Activated naive CD4-positive, alpha-beta T cell treated with anti-CD3 and anti-CD28 coated beads, Interleukin-2, amount 50 U/mL, for 72 hours (primary cell): ENCODE measurements at regions not wholly inside any gene's neighbourhood (a gene's known extent, or its start where the extent isn't known, plus 50 kb on each side); places are given as distances from the start of the nearest gene placed in this dataset.
"Not testable (repeated sequence)": the region's sequence is repeated elsewhere in the genome, so short reads cannot be mapped to it uniquely, and the experiment has no call there.

Source experiments
- ATAC-seq, 2 donors: fragments of 150-1000 bp; cut with Tn5 transposase; 2 replicates each; pipeline ENCODE4 v1.10.0; 2021; ENCODE audit warnings: mild to moderate bottlenecking in 2 of 2, moderate library complexity in 2 of 2
- DNase-seq, 2 donors: peaks; one replicate each; pipeline ENCODE4 v3.0.0; 2021 to 2022; ENCODE audit warnings: low spot score in 2 of 2
- H3K27ac Mint-ChIP-seq, 2 donors: one replicate each; pipeline ENCODE4 v1.8.0; 2022; ENCODE audit warnings: mild to moderate bottlenecking in 2 of 2, mixed read lengths in 2 of 2
- H3K36me3 Mint-ChIP-seq, 2 donors: one replicate each; pipeline ENCODE4 v1.8.0; 2022; ENCODE audit warnings: mixed read lengths in 2 of 2
- H3K9me3 Mint-ChIP-seq, 2 donors: one replicate each; pipeline ENCODE4 v1.8.0; 2022; ENCODE audit warnings: mixed read lengths in 2 of 2

GRCh38 chr6:28808383-28808782, 115.4 kb downstream of the TRIM27 start:
- ATAC-seq (no peak), DNase-seq (no peak)
- Mint-ChIP-seq H3K9me3 (peaks cover 3 to 26% of the 10 kb centered on the region in 2 donors), H3K27ac (no peak overlapping the region), H3K36me3 (peaks cover 20 to 57% of the 10 kb centered on the region in 2 donors)

DNA sequence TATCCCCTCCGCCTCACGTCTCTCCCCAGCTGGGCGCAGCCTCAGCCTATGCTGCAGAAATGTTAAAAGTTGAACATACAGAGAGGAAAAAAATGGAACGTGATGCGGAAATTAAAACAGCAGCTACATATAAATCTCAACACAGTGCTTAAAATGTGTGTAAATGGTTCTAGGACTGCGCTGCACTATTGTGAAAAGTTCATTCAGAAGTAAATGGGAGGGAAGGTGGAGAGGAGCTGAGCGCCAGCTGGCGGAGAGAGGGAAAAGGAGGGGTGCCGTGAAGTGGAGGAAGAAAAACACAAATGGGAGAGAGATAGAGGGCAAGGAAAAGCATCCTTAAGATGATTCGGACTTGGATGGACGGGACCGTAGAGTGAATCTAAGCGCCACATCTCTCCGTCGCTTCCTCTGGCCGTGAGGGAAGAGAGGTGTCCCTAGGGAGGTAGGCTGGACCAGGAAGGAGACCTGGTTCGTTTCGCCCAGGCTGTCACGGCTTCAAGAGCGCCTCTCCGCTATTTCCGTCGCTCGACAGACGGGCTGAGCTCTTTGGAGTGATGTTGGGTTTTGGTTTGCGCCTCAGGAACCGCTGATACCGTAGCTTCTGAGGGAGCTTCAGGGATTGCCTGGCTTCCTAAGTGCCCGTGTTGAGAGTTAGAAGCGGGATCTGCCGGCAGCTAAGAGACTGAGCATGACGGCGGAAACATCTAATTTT, 113.7 kb downstream of the TRIM27 start:
- peaks cover 28 to 58% of the 10 kb centered on the region in 2 donors for H3K36me3 Mint-ChIP-seq
- DNase-seq (no peak), ATAC-seq (no peak)
- peak overlapping the region in 1 of 2 donors; percentile 22 for H3K27ac Mint-ChIP-seq
- peaks cover 9 to 21% of the 10 kb centered on the region in 2 donors for H3K9me3 Mint-ChIP-seq

DNA sequence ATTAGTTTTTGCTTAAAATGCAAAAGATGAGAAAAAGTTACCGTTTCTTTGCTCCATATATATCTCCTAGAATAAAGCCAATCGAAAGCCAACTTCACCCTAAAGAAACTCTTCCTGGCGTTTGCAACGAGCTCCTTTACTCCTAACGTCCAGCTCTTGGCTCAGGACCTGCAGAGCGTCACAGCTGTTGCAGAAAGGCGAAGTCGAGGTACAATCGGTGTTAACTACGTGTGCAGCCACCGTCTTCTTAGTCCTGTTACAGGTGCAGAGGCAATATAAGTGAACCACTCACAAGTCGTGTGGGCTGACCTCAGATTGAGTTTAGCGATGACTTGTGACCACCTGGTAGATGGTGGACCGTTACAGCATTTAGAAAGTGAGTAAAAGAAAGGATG, 113.1 kb downstream of the TRIM27 start:
- H3K27ac Mint-ChIP-seq, result peak overlapping the region in 1 of 2 donors; percentile 44
- DNase-seq, result no peak
- peaks cover 9 to 21% of the 10 kb centered on the region in 2 donors for H3K9me3 Mint-ChIP-seq
- H3K36me3 Mint-ChIP-seq, result peaks cover 28 to 61% of the 10 kb centered on the region in 2 donors
- no peak for ATAC-seq

- peak overlapping the region in 1 of 2 donors; percentile 79 for H3K27ac Mint-ChIP-seq
Measured at GRCh38 chr6:28811873-28812272, 111.9 kb downstream of the TRIM27 start.

DNA sequence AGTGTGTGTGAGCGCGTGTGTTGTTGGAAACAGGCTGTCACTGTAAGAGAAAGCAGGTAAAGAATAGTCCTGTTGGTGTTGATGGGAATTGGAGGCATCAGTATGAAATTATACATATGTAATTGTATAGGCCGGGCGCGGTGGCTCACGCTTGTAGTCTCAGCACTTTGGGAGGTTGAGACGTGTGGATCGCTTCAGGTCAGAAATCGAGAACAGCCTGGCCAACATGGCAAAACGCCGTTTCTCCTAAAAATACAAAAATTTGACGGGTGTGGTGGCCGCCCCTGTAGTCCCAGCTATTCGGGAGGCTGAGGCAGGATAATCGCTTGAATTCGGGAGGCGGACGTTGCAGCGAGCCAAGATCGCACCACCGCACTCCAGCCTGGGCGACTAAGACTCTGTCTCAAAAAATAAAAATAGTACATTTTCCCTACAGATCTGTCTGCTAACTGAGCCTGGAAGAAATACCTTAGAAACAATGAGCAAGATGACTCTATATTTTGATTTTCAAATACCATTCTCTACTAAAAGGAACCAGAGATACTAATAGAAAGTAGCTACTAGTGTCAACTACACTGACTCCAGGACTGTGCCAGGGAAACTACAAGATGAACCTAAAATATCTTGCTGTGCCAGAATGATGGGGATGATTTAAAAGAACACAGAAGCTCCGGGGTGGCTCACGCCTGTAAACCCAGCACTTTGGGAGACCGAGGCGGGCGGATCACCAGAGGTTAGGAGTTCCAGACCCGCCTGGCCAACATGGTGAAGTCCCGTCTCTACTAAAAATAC, 110.8 kb downstream of the TRIM27 start:
- peaks cover 33 to 73% of the 10 kb centered on the region in 2 donors for H3K36me3 Mint-ChIP-seq
- DNase-seq, result no peak
- no peak for ATAC-seq
- peaks cover 10 to 21% of the 10 kb centered on the region in 2 donors for H3K9me3 Mint-ChIP-seq
- H3K27ac Mint-ChIP-seq, result peak overlapping the region in 1 of 2 donors; percentile 85

More at GRCh38 chr6:28811873-28812272, 111.9 kb downstream of the TRIM27 start:
- no peak for DNase-seq
- Mint-ChIP-seq H3K36me3 (peaks cover 33 to 70% of the 10 kb centered on the region in 2 donors), H3K9me3 (peaks cover 9 to 21% of the 10 kb centered on the region in 2 donors)
- peak in 1 of 2 donors; percentile 55 for ATAC-seq

DNA sequence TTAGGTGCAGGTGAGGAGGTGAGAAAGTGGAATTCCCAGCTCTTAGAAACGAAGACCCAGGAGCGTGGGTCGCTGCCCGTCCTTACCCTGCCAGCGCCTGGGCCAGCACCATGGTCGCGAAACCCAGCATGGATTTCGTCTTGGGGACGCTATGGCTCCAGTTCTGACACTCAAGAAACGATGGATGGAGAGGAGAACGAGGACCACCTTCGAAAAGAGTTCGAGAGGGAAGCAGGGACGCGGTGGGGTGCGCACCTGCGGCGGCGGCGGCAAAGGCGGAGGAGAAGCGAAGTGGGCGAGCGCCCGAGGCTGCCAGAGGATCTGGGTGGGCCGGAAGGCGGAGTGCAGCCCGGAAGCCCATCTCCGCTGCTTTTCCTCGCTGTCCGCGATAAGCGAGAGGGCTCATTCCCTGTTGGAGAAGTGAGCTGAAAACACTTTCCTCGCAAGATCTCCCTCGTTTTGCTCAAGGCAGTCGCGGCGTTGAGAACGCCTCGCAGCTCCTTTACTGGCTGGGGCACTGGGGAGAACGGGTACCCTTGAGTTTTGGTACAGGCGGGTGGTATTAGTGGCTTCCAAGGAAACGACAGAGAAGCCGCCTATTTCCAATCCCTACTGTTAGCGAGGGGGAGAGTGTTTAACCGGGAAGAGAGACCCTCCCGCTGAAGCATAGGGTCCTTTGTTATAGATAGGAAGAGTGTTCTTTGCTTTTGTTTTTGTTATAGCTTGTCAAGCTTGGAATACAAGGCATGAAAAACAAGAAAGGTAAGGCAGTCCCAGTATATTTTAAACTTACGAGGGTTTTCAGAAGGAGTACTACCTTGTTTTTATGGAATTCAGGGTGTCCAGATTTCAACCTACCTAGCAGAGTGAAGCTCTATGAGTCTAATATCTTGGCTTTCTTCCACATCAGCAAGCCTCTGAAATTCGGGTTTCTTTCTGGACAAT, 109.5 kb downstream of the TRIM27 start:
- Mint-ChIP-seq H3K27ac (peak overlapping the region in 1 of 2 donors; percentile 85), H3K9me3 (peaks cover 10 to 17% of the 10 kb centered on the region in 2 donors), H3K36me3 (peaks cover 28 to 66% of the 10 kb centered on the region in 2 donors)
- ATAC-seq (no peak), DNase-seq (no peak)

DNA sequence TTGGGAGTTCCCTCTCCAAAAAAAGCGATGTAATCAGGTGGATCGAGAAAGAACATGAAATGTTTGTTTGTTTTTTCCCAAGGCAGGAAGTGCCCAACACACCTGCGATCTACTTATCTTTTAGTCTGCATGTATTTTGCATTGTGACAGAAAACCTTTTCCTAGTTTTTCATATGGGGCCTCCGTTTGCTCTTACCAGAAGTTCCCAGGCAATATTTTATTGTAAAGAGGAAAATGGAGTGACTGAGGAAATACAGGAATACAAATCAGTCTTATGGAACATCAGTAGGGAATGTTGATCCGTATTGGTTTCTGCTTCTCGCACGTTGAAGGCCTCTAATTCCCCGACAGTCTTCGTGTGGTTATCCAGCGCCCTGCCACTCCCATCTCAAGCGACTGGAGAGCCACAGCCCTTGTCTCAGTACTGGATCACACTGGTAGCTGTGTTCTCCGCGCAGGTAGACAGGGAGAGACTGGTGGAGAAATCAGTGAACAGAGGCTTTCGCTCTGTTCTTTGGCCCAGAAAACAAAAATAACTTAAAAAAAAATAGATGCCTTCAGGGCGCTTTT, 107.4 kb downstream of the TRIM27 start:
- peaks cover 27 to 48% of the 10 kb centered on the region in 2 donors for H3K36me3 Mint-ChIP-seq
- no peak for ATAC-seq
- DNase-seq, result no peak
- H3K27ac Mint-ChIP-seq, result no peak overlapping the region
- H3K9me3 Mint-ChIP-seq, result peaks cover 7 to 10% of the 10 kb centered on the region in 2 donors

- Mint-ChIP-seq H3K27ac (peak overlapping the region in 1 of 2 donors; percentile 30), H3K36me3 (peaks cover 25 to 45% of the 10 kb centered on the region in 2 donors), H3K9me3 (peaks cover 7 to 10% of the 10 kb centered on the region in 2 donors)
- peak; percentile 33 to 79 for ATAC-seq
- DNase-seq, result no peak
Measured at GRCh38 chr6:28816909-28817807, 106.6 kb downstream of the TRIM27 start.

DNA sequence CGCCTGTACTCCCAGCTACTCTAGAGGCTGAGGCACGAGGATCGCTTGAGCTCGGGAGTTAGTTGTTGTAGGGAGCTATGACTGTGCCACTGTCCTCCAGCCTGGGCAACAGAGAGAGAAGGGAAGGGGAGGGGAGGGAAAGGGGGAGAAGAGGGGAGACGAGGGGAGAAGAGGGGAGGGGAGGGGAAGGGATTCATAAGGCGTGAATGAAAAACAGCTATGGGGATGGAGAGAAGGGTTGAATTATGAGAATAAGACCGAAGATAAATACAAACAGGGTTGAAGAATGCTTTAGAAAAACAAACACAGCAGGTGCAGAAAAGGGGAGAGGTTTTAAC, 106.0 kb downstream of the TRIM27 start:
- DNase-seq, result no peak
- Mint-ChIP-seq H3K27ac (no peak overlapping the region), H3K9me3 (peaks cover 3 to 10% of the 10 kb centered on the region in 2 donors), H3K36me3 (peaks cover 19 to 39% of the 10 kb centered on the region in 2 donors)
- no peak for ATAC-seq

DNA sequence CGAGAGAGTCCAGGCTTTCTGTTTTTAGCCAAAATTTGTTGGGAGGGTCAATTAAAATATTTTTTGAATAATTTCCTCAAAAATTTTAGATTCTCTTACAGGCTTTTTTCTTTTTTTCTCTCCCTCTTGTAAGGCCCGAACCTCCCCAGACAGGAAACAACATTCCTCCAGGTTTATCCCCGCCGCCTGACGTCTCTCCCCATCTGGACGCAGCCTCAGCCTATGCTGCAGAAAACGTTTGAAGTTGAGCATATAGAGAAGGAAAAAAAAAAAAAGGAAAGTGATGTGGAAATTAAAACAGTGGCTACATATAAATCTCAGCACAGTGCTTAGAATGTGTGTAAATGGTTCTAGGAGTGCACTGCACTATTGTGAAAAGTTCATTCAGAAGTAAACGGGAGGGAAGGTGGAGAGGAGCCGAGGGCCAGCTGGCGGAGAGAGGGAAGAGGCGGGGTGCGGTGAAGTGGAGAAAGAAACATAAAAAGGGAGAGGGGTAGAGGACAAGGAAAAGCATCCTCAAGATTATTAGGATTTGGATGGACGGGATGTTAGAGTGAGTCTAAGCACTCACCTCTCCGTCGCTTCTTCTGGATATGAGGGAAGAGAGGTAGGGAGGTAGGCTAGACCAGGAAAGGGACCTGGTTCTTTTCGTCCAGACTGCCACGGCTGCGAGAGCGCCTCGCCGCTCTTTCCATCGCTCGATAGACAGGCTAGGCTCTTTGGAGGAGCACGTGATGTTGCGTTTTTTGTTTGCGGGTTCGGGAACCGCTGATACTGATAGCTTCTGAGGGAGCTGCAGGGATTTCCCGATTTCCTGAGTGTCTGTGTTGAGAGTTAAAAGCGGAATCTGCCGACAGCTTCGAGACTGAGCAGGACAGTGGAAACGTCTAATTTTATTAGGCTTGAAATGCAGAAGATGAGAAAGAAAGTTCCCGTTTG, 98.7 kb downstream of the TRIM27 start:
- no peaks in the 10 kb centered on the region for H3K9me3 Mint-ChIP-seq
- no peak for DNase-seq
- no peak overlapping the region for H3K27ac Mint-ChIP-seq
- ATAC-seq, result no peak
- H3K36me3 Mint-ChIP-seq, result peaks cover 0 to 22% of the 10 kb centered on the region in 2 donors

DNA sequence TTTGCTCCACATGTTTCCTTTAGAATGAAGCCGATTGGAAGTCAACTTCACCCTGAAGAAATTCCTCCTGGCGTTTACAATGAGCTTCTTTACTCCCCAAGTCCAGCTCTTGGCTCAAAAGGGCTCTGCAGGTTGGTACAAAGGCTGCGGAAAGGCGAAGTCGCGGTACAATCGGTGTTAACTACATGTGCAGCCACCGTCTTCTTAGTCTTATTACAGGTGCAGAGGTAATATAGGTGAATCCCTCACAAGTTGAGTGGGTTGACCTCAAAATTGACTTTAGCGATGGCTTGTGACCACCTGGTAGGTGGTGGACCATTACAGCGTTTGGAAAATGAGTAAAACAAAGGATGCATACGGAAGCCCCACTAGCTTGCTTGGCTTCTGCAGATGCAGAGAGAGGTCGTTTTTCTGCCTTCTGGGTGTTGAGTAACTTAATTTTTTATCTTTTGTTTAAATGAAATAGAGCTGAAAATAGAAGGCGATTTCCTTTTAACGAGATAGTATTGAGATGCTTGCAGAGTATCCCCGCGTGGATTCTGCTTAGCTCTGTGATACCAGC, 98.0 kb downstream of the TRIM27 start:
- Mint-ChIP-seq H3K9me3 (no peaks in the 10 kb centered on the region), H3K27ac (no peak overlapping the region), H3K36me3 (peaks cover 0 to 22% of the 10 kb centered on the region in 2 donors)
- ATAC-seq (no peak), DNase-seq (no peak)

GRCh38 chr6:28831683-28832082, 92.1 kb downstream of the TRIM27 start:
- not testable (repeated sequence) for H3K27ac Mint-ChIP-seq, H3K36me3 Mint-ChIP-seq, H3K9me3 Mint-ChIP-seq, DNase-seq, ATAC-seq

DNA sequence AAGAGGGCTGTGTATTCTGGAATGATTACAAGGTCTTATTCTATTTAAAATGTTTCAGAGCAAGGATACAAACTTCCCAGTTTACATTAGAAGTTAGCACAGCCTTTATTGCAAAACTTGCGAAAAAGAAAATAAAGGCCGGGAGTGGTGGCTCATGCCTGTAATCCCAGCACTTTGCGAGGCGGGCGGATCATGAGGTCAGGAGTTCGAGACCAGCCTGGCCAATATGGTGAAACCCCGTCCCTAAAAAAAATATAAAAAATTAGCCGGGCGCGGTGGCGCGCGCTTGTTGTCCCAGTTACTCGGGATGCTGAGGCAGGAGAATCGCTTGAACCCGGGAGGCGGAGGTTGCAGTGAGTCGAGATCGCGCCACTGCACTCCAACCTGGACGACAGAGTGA, 87.1 kb downstream of the TRIM27 start:
- H3K9me3 Mint-ChIP-seq, DNase-seq, H3K27ac Mint-ChIP-seq, ATAC-seq, H3K36me3 Mint-ChIP-seq: not testable (repeated sequence)

- DNase-seq (peak; percentile 72 to 83), ATAC-seq (peak; percentile 67 to 77)
- peaks cover 0 to 4% of the 10 kb centered on the region in 2 donors for H3K36me3 Mint-ChIP-seq
- peak overlapping the region; percentile 97 to 98 for H3K27ac Mint-ChIP-seq
- H3K9me3 Mint-ChIP-seq, result no peaks in the 10 kb centered on the region
Measured at GRCh38 chr6:28838289-28838633, 85.5 kb downstream of the TRIM27 start.
